ENCODE measurements at regions not wholly inside any gene's neighbourhood (a gene's known extent, or its start where the extent isn't known, plus 50 kb on each side); places are given as distances from the start of the nearest gene placed in this dataset.

- Histone ChIP-seq H3K4me3 (no peak overlapping the region), H3K4me1 (peaks cover 0 to 9% of the 10 kb centered on the region in 2 donors), H3K27me3 (no peaks in the 10 kb centered on the region), H3K36me3 (no peaks in the 10 kb centered on the region), H3K27ac (no peak overlapping the region), H3K9me3 (no peaks in the 10 kb centered on the region)
- DNase-seq (no peak), ATAC-seq (no peak)
- TF ChIP-seq CTCF (IDR thresholded peaks at IDR 0.05) = no peak
- intact Hi-C loops (cut with DNase I) = no loop called here
Measured at GRCh38 chr1:60923389-60924087, 158.8 kb upstream of the NFIA start.

- no peaks in the 10 kb centered on the region for H3K27me3 ChIP-seq
- H3K4me1 ChIP-seq = peaks cover 0 to 9% of the 10 kb centered on the region in 2 donors
- intact Hi-C loops (cut with DNase I) = no loop called here
- no peak for TF ChIP-seq CTCF (IDR thresholded peaks at IDR 0.05)
- ATAC-seq = peak; percentile 51
- peak in 1 of 4 donors; percentile 53 for DNase-seq
- H3K4me3 ChIP-seq = no peak overlapping the region
- H3K27ac ChIP-seq = no peak overlapping the region
- H3K9me3 ChIP-seq = no peaks in the 10 kb centered on the region
- no peaks in the 10 kb centered on the region for H3K36me3 ChIP-seq
Measured at GRCh38 chr1:60922304-60922703, 160.1 kb upstream of the NFIA start.

- Histone ChIP-seq H3K9me3 (no peaks in the 10 kb centered on the region), H3K27ac (no peak overlapping the region), H3K4me1 (peaks cover 0 to 9% of the 10 kb centered on the region in 2 donors), H3K36me3 (no peaks in the 10 kb centered on the region), H3K4me3 (no peak overlapping the region), H3K27me3 (no peaks in the 10 kb centered on the region)
- intact Hi-C loops (cut with DNase I) = no loop called here
- ATAC-seq (no peak), DNase-seq (no peak)
- TF ChIP-seq CTCF (IDR thresholded peaks at IDR 0.05) = no peak
Measured at GRCh38 chr1:60921175-60921574, 161.2 kb upstream of the NFIA start.

- no peaks in the 10 kb centered on the region for H3K27me3 ChIP-seq
- no peak for TF ChIP-seq CTCF (IDR thresholded peaks at IDR 0.05)
- H3K9me3 ChIP-seq = no peaks in the 10 kb centered on the region
- no peak for ATAC-seq
- DNase-seq = no peak
- intact Hi-C loops (cut with DNase I) = no loop called here
- no peaks in the 10 kb centered on the region for H3K36me3 ChIP-seq
- no peak overlapping the region for H3K27ac ChIP-seq
- H3K4me1 ChIP-seq = peaks cover 0 to 9% of the 10 kb centered on the region in 2 donors
- no peak overlapping the region for H3K4me3 ChIP-seq
Measured at GRCh38 chr1:60920561-60920960, 161.8 kb upstream of the NFIA start.

GRCh38 chr1:60918867-60919266 lies 163.5 kb upstream of the NFIA start:
- ATAC-seq (no peak), DNase-seq (no peak)
- Histone ChIP-seq H3K27me3 (no peaks in the 10 kb centered on the region), H3K4me1 (peaks cover 0 to 7% of the 10 kb centered on the region in 2 donors), H3K36me3 (no peaks in the 10 kb centered on the region), H3K27ac (no peak overlapping the region), H3K4me3 (no peak overlapping the region), H3K9me3 (no peaks in the 10 kb centered on the region)
- intact Hi-C loops (cut with DNase I) = no loop called here
- no peak for TF ChIP-seq CTCF (IDR thresholded peaks at IDR 0.05)

Measured in left lung (tissue), 4 donors.